Upper lobe of left lung (tissue), 6 donors: ENCODE measurements at regions not wholly inside any gene's neighbourhood (a gene's known extent, or its start where the extent isn't known, plus 50 kb on each side); places are given as distances from the start of the nearest gene placed in this dataset.

Source experiments
- ATAC-seq, 2 donors: fragments of 200-7000 bp; cut with Tn5 transposase; one replicate each; pipeline ENCODE4 v1.9.1; 2022; ENCODE audit warnings: mild to moderate bottlenecking in 2 of 2, moderate library complexity in 2 of 2; ENCODE audit not compliant: low FRiP score in 2 of 2
- DNase-seq, 2 donors: peaks; one replicate each; pipeline ENCODE4 v3.0.0-alpha.2; 2019 to 2020
- H3K27ac ChIP-seq, 4 donors: fragments of 200-600 bp; sonication (generic); one replicate each; pipeline ENCODE4 v1.5.1; 2016 to 2019
- H3K27me3 ChIP-seq, 4 donors: fragments of 200-600 bp; sonication (generic); one replicate each; pipeline ENCODE4 v1.5.1; 2017 to 2019
- H3K36me3 ChIP-seq, 4 donors: fragments of 200-600 bp; sonication (generic); one replicate each; pipeline ENCODE4 v1.5.1; 2016 to 2019
- H3K4me1 ChIP-seq, 4 donors: fragments of 200-600 bp; sonication (generic); one replicate each; pipeline ENCODE4 v1.5.1; 2018 to 2019
- H3K4me3 ChIP-seq, 4 donors: fragments of 200-600 bp; sonication (generic); one replicate each; pipeline ENCODE4 v1.5.1; 2017 to 2019; ENCODE audit warnings: mild to moderate bottlenecking in 2 of 4, moderate library complexity in 1 of 4
- H3K9me3 ChIP-seq, 4 donors: fragments of 200-600 bp; sonication (generic); one replicate each; pipeline ENCODE4 v1.5.1; 2018 to 2019
- EP300 ChIP-seq, 4 donors: sonication (generic); formaldehyde crosslinking; IDR thresholded peaks; one replicate each; pipeline ENCODE4 v1.5.1; 2017; ENCODE audit warnings: antibody characterized with exemption in 4 of 4, control low read depth in 2 of 4
- POLR2A ChIP-seq, 4 donors: fragments of 450-650 bp; IDR thresholded peaks; one replicate each; pipeline ENCODE4 v1.5.1; 2016 to 2017; ENCODE audit warnings: antibody characterized with exemption in 4 of 4, mild to moderate bottlenecking in 2 of 4
- POLR2AphosphoS5 ChIP-seq, 2 donors: sonication (generic); formaldehyde crosslinking; IDR thresholded peaks; one replicate each; pipeline ENCODE4 v1.5.1; 2017; ENCODE audit warnings: antibody characterized with exemption in 2 of 2
- WGBS, 2 donors: methylation state at CpG; one replicate each; pipeline ENCODE4 v1.1.5; 2017 to 2018; 5-methylcytosine and 5-hydroxymethylcytosine counted together
- TF ChIP-seq, protein P1 (sequence below), 6 experiments: fragments of 450-650 bp in 4 of 6; fragments of 200-600 bp in 2 of 6; sonication (generic) in 2 of 6; IDR thresholded peaks; one replicate each; pipeline ENCODE4 v1.5.1; 2016 to 2019; ENCODE audit warnings: antibody characterized with exemption in 6 of 6
- donor health status: DM: no; HTN: no; CAD: no; lungs with moderate emphysema.
- donor health status: DM: no; HTN: yes; CAD: no; lungs with severe emphysema.

- ATAC-seq: no peak
- H3K27me3 ChIP-seq: no peaks in the 10 kb centered on the region
- H3K4me1 ChIP-seq: peaks cover 0 to 8% (median 4%) of the 10 kb centered on the region in 4 donors
- WGBS, 2 donors: 71 to 82% methylated on average over 4 of the region's 4 CpGs
- H3K36me3 ChIP-seq: no peaks in the 10 kb centered on the region
- TF ChIP-seq POLR2AphosphoS5 (IDR thresholded peaks at IDR 0.05): peak in 1 of 2 donors; percentile 40
- TF ChIP-seq, protein P1, sequence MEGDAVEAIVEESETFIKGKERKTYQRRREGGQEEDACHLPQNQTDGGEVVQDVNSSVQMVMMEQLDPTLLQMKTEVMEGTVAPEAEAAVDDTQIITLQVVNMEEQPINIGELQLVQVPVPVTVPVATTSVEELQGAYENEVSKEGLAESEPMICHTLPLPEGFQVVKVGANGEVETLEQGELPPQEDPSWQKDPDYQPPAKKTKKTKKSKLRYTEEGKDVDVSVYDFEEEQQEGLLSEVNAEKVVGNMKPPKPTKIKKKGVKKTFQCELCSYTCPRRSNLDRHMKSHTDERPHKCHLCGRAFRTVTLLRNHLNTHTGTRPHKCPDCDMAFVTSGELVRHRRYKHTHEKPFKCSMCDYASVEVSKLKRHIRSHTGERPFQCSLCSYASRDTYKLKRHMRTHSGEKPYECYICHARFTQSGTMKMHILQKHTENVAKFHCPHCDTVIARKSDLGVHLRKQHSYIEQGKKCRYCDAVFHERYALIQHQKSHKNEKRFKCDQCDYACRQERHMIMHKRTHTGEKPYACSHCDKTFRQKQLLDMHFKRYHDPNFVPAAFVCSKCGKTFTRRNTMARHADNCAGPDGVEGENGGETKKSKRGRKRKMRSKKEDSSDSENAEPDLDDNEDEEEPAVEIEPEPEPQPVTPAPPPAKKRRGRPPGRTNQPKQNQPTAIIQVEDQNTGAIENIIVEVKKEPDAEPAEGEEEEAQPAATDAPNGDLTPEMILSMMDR (IDR thresholded peaks at IDR 0.05): no peak
- H3K27ac ChIP-seq: no peak overlapping the region
- no peak overlapping the region for H3K4me3 ChIP-seq
- no peak for DNase-seq
- no peaks in the 10 kb centered on the region for H3K9me3 ChIP-seq
Measured at GRCh38 chr20:10965936-10966470, 292.2 kb upstream of the JAG1 start.

DNA sequence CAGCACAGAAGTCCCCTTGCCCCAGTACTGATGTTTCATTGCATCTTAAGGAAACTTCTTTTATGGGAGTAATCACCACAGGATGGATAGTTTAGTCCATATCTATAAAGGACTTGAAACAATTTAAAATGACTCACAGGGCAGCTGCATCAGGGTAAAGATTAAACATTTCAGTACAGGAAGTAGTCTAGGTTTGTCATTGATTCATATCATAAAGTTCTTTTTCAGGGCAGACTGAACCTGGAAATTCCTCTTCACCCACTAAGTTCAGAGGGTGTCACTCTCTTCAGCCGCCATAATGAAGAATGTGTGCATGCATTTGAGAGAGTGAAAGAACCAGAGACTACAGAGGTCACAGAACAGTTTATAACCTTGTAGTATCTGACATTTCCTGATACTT lies 296.3 kb upstream of the JAG1 start:
- no peaks in the 10 kb centered on the region for H3K27me3 ChIP-seq
- no peaks in the 10 kb centered on the region for H3K36me3 ChIP-seq
- no peak for DNase-seq
- 85 to 100% methylated on average over 1 of the region's 1 CpG for WGBS, 2 donors
- ATAC-seq: no peak
- peaks cover 0 to 3% (median 0%) of the 10 kb centered on the region in 4 donors for H3K4me1 ChIP-seq
- TF ChIP-seq EP300 (IDR thresholded peaks at IDR 0.05): no peak
- no peak for TF ChIP-seq POLR2A (IDR thresholded peaks at IDR 0.05)
- TF ChIP-seq POLR2AphosphoS5 (IDR thresholded peaks at IDR 0.05): no peak
- TF ChIP-seq, protein P1 (IDR thresholded peaks at IDR 0.05): no peak
- H3K27ac ChIP-seq: no peak overlapping the region
- no peaks in the 10 kb centered on the region for H3K9me3 ChIP-seq
- no peak overlapping the region for H3K4me3 ChIP-seq

- no peak for ATAC-seq
- TF ChIP-seq POLR2A (IDR thresholded peaks at IDR 0.05) (no peak), POLR2AphosphoS5 (IDR thresholded peaks at IDR 0.05) (no peak), EP300 (IDR thresholded peaks at IDR 0.05) (no peak)
- TF ChIP-seq, protein P1 (IDR thresholded peaks at IDR 0.05): no peak
- H3K27me3 ChIP-seq: no peaks in the 10 kb centered on the region
Measured at GRCh38 chr20:10971096-10971495, 297.3 kb upstream of the JAG1 start.

GRCh38 chr20:10972219-10972860 lies 298.5 kb upstream of the JAG1 start:
- WGBS, 2 donors: 85 to 90% methylated on average over 4 of the region's 4 CpGs
- Histone ChIP-seq H3K36me3 (no peaks in the 10 kb centered on the region), H3K4me1 (no peaks in the 10 kb centered on the region), H3K27me3 (no peaks in the 10 kb centered on the region), H3K9me3 (no peaks in the 10 kb centered on the region), H3K4me3 (no peak overlapping the region), H3K27ac (no peak overlapping the region)
- ATAC-seq: no peak
- no peak for DNase-seq
- TF ChIP-seq EP300 (IDR thresholded peaks at IDR 0.05) (no peak), POLR2AphosphoS5 (IDR thresholded peaks at IDR 0.05) (no peak), POLR2A (IDR thresholded peaks at IDR 0.05) (no peak)
- TF ChIP-seq, protein P1 (IDR thresholded peaks at IDR 0.05): no peak

More at GRCh38 chr20:10971096-10971495, 297.3 kb upstream of the JAG1 start:
- H3K4me3 ChIP-seq: no peak overlapping the region
- no peaks in the 10 kb centered on the region for H3K36me3 ChIP-seq
- H3K27ac ChIP-seq: no peak overlapping the region
- no peaks in the 10 kb centered on the region for H3K9me3 ChIP-seq
- WGBS, 2 donors: 91 to 100% methylated on average over 1 of the region's 1 CpG
- DNase-seq: no peak
- peaks cover 0 to 3% (median 0%) of the 10 kb centered on the region in 4 donors for H3K4me1 ChIP-seq

DNA sequence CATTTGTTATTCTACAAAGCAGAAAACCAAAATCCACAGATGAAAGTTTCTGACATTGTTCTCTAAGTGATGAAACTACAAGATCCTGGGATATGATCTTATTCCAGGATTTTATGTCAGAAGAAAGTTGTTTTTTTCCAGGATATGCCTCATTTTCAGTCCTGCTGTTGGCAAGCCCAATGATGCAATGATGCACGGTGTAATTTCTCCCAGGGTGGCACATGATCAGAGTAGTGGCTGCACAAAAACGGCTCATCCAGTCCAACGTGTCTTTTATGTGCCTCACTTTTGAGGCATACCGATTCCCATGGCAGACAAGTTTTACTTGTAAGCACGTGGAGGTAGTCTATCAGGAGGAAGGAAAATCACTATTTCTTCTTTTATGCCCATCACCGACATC lies 302.3 kb upstream of the JAG1 start:
- no peak for ATAC-seq
- no peak for DNase-seq
- WGBS, 2 donors: 88 to 91% methylated on average over 6 of the region's 6 CpGs
- TF ChIP-seq, protein P1 (IDR thresholded peaks at IDR 0.05): no peak
- TF ChIP-seq EP300 (IDR thresholded peaks at IDR 0.05) (no peak), POLR2AphosphoS5 (IDR thresholded peaks at IDR 0.05) (no peak), POLR2A (IDR thresholded peaks at IDR 0.05) (no peak)
- Histone ChIP-seq H3K9me3 (no peaks in the 10 kb centered on the region), H3K27ac (no peak overlapping the region), H3K4me1 (no peaks in the 10 kb centered on the region), H3K4me3 (no peak overlapping the region), H3K36me3 (no peaks in the 10 kb centered on the region), H3K27me3 (no peaks in the 10 kb centered on the region)
